ENCODE measurements at regions not wholly inside any gene's neighbourhood (a gene's known extent, or its start where the extent isn't known, plus 50 kb on each side); places are given as distances from the start of the nearest gene placed in this dataset.

DNA sequence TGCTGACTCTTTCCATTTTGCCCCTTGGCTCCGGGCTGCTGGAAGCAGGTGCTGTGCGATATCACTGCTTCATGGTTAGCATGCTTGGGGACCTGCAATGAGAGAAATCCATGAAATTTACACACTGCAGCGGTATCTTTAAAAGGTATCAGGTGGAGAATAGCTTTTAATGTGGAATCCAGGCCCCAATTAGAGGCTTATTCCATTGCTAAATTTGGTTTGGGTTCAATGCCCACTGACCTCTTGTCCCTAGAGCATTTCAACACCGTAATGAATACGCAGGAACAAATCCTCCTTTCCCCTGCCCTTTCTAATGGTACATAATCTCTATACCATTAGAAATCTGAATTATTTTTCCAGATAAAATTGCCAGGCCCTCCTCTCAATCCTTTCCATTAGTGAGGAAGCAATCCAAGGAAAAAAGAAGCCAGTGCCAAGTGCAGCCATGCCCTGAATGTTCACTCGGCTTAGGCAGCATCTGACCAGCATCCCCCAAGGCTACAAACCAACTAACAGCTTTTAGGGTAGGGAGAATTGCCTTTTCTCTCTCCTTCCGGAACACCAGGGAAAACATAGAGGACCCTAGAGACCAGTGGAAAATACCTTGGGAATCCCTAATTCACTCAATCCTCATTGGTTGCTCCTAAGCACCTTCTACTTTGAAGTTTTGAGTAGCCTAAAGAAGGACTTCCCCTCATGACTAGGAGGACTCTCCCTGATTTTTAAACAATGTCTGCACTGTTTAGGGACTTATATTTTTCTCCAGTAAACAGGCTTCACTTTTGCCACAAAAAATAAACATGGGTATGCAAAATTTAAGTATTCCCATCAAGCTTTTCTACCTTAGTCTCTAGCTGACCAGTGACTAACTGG, 143.1 kb downstream of the QRSL1 start:
- Mint-ChIP-seq H3K4me1 (ENCODE audit: low read depth) (no peaks in the 10 kb centered on the region), H3K4me3 (no peak overlapping the region), H3K27me3 (ENCODE audit: low read depth) (peaks cover 4% of the 10 kb centered on the region), H3K9me3 (peaks cover 7% of the 10 kb centered on the region), H3K36me3 (ENCODE audit: low read depth) (no peaks in the 10 kb centered on the region), H3K27ac (no peak overlapping the region)
- DNase-seq (ENCODE audit: low spot score) = no peak

DNA sequence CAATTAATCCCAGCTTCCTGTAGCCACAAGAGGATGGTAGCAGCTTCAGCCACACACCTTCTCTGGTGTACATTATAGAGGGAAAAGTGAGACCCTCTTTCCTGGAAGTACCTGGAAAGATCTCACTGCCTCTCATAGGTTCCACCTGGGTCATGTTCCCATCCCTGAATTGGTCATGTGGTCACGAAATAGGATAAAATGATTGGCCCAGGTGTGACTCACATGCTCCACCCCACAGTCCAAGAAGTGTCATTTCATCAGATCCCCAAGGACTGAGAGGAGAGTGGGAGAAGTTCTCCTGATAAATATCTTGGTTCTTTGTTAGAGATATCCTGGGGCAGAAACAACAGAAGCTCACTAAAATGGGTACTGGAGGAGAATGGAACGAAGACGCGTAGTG, 142.4 kb downstream of the QRSL1 start:
- Mint-ChIP-seq H3K27me3 (ENCODE audit: low read depth) (peaks cover 4% of the 10 kb centered on the region), H3K4me3 (no peak overlapping the region), H3K4me1 (ENCODE audit: low read depth) (no peaks in the 10 kb centered on the region), H3K9me3 (peaks cover 7% of the 10 kb centered on the region), H3K27ac (no peak overlapping the region), H3K36me3 (ENCODE audit: low read depth) (no peaks in the 10 kb centered on the region)
- no peak for DNase-seq (ENCODE audit: low spot score)

DNA sequence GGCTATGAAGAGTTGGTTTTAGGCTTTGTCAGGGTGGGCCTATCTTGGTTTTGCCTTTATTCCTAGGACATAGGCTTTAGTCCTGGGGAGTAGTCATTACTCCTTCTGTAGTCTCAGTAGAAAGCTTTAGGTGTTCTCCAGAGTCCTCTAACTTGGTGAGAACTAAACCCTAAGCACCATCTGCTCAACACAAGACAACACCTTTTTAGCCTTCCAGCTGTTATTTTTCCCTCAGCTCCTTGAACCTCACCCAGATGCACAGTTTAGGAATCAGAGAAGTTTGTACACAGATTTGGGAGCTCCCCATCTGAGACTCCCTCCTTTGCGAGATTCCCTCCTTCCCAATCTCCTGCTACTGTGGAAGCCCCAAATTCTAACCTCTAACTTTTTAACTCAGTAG, 141.3 kb downstream of the QRSL1 start:
- no peak overlapping the region for H3K4me3 Mint-ChIP-seq
- H3K4me1 Mint-ChIP-seq (ENCODE audit: low read depth) = no peaks in the 10 kb centered on the region
- no peaks in the 10 kb centered on the region for H3K36me3 Mint-ChIP-seq (ENCODE audit: low read depth)
- DNase-seq (ENCODE audit: low spot score) = no peak
- H3K27ac Mint-ChIP-seq = no peak overlapping the region
- peaks cover 7% of the 10 kb centered on the region for H3K9me3 Mint-ChIP-seq
- H3K27me3 Mint-ChIP-seq (ENCODE audit: low read depth) = peaks cover 4% of the 10 kb centered on the region

DNA sequence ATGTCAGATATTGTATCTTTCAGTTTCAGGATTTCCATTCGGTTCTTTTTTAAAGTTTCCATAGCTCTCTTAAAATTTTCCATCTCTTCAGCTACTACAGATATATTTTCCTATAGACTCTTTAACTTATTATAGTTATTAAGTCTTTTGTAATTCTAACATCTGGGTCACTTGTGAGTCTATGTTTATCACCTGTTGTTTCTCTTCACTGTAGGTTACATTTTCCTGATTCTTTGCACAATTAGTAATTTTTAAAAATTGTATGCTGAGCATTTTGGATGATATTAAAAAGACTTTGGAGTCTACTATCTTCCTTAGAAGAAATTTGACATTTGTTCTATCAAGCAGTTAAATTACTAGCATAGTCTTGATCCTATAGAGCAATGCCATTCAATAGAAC, 140.7 kb downstream of the QRSL1 start:
- no peak for DNase-seq (ENCODE audit: low spot score)
- no peak overlapping the region for H3K27ac Mint-ChIP-seq
- no peaks in the 10 kb centered on the region for H3K4me1 Mint-ChIP-seq (ENCODE audit: low read depth)
- no peaks in the 10 kb centered on the region for H3K36me3 Mint-ChIP-seq (ENCODE audit: low read depth)
- peaks cover 4% of the 10 kb centered on the region for H3K27me3 Mint-ChIP-seq (ENCODE audit: low read depth)
- peaks cover 7% of the 10 kb centered on the region for H3K9me3 Mint-ChIP-seq
- H3K4me3 Mint-ChIP-seq = no peak overlapping the region

DNA sequence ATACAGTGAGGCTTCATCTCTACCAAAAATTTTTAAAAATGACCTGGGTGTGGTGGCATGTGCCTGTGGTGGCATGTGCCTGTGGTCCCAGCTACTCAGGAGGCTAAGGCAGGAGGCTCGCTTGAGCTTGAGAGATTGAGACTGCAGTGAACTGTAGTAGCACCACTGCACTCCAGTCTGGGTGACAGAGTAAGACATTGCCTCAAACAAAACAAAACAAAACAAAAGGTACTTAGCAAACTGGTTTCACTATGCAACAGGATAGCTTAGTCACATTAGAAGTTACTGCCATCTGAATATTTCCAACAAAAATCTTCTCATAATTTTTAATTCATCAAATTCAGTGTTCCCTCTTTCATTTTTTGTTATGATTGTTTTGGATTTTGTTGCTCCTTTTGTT, 137.9 kb downstream of the QRSL1 start:
- Mint-ChIP-seq H3K4me1 (ENCODE audit: low read depth) (no peaks in the 10 kb centered on the region), H3K36me3 (ENCODE audit: low read depth) (no peaks in the 10 kb centered on the region), H3K27me3 (ENCODE audit: low read depth) (peaks cover 4% of the 10 kb centered on the region), H3K9me3 (peaks cover 7% of the 10 kb centered on the region), H3K27ac (no peak overlapping the region), H3K4me3 (no peak overlapping the region)
- DNase-seq (ENCODE audit: low spot score) = no peak

DNA sequence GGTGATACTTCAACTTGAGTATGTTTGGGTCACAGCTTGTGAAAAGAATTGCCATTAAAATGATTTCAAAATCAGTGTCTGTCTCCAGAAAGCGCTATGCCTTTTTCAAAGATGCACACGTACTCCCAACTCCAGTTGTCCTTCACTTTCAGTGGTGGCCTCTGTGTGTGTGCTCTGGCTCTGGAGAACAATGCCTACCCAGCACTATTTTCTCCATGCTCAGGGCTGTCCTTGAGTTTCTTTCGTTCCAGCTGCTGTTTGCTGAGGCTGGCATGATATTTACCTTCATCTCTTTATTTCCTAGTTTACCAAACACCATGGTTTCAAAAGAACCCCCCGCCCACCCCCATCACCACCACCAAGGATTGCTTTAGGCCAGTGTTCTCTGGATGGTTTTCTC, 136.8 kb downstream of the QRSL1 start:
- Mint-ChIP-seq H3K36me3 (ENCODE audit: low read depth) (no peaks in the 10 kb centered on the region), H3K27me3 (ENCODE audit: low read depth) (peaks cover 4% of the 10 kb centered on the region), H3K27ac (no peak overlapping the region), H3K4me1 (ENCODE audit: low read depth) (no peaks in the 10 kb centered on the region), H3K9me3 (peaks cover 7% of the 10 kb centered on the region), H3K4me3 (no peak overlapping the region)
- no peak for DNase-seq (ENCODE audit: low spot score)

DNA sequence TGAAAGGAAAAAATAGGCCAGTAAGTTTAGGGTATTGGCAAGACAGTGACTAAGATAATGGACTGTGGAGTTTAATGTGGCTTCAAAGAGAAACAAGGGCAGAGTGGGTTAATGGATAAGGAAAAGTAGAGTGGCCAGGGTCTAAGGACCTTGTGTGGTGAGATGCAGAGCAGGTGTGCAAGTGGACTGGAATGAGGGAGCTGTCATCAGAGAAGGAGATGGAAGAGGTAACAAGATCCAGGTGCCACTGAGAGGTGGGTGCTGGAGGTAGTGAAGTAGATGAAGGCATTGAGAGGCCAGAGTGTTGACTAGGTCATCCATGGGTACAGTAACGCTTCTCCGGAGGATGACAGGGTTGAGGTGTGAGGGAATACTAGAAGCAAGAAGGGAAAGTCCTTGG, 136.1 kb downstream of the QRSL1 start:
- no peaks in the 10 kb centered on the region for H3K36me3 Mint-ChIP-seq (ENCODE audit: low read depth)

DNA sequence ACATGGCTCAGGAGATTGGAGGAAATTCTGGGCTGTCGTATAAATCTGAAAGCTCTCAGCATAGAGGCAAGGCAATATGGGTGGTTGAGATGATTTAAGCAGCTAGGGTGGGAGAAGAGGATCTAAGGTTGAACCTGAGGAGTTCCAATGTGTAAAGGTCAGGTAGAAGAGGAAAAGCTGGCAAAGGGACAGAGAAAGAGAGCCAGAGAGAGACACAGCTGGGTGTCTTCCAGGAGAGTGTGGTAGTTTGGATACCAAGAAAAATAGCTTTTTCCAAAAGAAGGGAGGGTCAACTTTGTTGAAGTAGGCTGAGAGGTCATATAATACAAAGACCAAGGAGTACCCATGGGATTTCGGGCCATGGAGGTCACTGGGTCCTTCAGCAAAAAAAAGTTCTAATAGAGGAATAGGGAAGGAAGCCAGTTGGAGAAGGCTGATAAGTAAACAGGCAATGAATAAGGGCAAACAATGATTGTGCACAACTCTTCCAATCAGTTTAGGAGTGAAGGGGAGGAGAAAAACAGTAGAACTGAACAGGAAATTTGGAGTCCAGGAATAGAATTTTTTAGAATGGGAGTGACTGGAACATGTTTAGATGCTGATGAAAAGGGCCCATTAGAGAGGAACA, 135.1 kb downstream of the QRSL1 start:
- Mint-ChIP-seq H3K27ac (no peak overlapping the region), H3K4me1 (ENCODE audit: low read depth) (no peaks in the 10 kb centered on the region), H3K36me3 (ENCODE audit: low read depth) (no peaks in the 10 kb centered on the region), H3K9me3 (peaks cover 11% of the 10 kb centered on the region), H3K27me3 (ENCODE audit: low read depth) (no peaks in the 10 kb centered on the region), H3K4me3 (no peak overlapping the region)
- DNase-seq (ENCODE audit: low spot score) = no peak

More for the DNA sequence above, 136.1 kb downstream of the QRSL1 start:
- Mint-ChIP-seq H3K4me1 (ENCODE audit: low read depth) (no peaks in the 10 kb centered on the region), H3K9me3 (peaks cover 8% of the 10 kb centered on the region), H3K27me3 (ENCODE audit: low read depth) (no peaks in the 10 kb centered on the region), H3K4me3 (no peak overlapping the region), H3K27ac (no peak overlapping the region)
- no peak for DNase-seq (ENCODE audit: low spot score)

DNA sequence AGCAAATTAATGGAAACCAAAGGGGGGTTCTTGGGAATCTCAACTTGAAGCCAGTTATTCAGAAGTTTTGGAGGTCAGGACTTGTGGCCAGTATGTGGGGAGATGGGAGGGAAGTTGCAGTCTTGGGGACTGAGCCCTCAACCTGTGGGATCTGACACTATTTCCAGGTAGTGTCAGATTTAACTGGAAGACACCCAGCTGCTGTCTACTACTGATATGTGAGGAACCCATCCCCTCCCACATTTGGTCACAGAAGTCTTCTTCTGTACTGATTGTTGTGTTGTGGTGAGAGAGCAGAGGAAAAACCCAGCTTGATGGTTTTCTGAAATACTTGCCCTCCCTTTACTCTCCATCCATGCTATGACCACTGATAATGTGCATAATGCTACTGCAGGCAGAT, 134.0 kb downstream of the QRSL1 start:
- Mint-ChIP-seq H3K4me3 (no peak overlapping the region), H3K9me3 (peaks cover 11% of the 10 kb centered on the region), H3K36me3 (ENCODE audit: low read depth) (no peaks in the 10 kb centered on the region), H3K27me3 (ENCODE audit: low read depth) (no peaks in the 10 kb centered on the region), H3K4me1 (ENCODE audit: low read depth) (no peaks in the 10 kb centered on the region), H3K27ac (no peak overlapping the region)
- no peak for DNase-seq (ENCODE audit: low spot score)

DNA sequence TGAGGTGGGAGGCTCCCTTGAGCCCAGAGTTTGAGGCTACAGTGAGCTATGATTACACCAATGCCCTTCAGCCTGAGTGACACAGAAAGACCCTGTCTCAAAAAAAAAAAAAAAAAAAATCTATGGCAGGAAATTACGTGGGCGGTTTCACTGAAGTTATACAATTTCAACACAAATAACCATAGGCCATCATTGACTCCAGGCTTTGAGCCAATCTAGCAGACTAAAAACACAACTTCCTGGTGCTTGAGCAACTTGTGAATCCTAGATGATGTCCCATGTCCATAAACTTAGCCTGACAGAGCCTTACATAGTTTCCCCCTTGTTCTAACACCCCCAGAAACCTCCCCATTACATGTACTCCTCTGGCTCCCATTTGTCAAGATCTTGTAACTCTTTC, 131.8 kb downstream of the QRSL1 start:
- Mint-ChIP-seq H3K27me3 (ENCODE audit: low read depth) (no peaks in the 10 kb centered on the region), H3K36me3 (ENCODE audit: low read depth) (no peaks in the 10 kb centered on the region), H3K27ac (no peak overlapping the region), H3K9me3 (peaks cover 11% of the 10 kb centered on the region), H3K4me3 (no peak overlapping the region), H3K4me1 (ENCODE audit: low read depth) (no peaks in the 10 kb centered on the region)
- no peak for DNase-seq (ENCODE audit: low spot score)

DNA sequence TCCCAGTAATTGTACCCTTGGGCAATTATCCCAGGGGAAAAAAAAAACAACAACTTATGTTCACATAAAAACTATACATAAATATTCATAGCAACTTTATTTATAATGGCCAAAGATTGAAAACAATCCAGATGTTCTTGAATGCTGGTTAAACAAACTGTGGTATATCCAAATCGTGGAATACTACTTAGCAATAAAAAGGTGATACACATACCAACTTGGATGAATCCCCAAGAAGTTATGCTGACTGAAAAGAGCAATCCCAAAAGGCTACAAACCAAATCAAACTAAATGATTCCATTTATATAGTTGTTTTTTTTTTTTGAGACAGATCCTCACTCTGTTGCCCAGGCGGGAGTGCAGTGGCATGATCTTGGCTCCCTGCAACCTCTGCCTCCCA, 129.7 kb downstream of the QRSL1 start:
- Mint-ChIP-seq H3K27ac (no peak overlapping the region), H3K4me1 (ENCODE audit: low read depth) (no peaks in the 10 kb centered on the region), H3K9me3 (peaks cover 11% of the 10 kb centered on the region), H3K27me3 (ENCODE audit: low read depth) (no peaks in the 10 kb centered on the region), H3K4me3 (no peak overlapping the region), H3K36me3 (ENCODE audit: low read depth) (no peaks in the 10 kb centered on the region)
- DNase-seq (ENCODE audit: low spot score) = no peak

DNA sequence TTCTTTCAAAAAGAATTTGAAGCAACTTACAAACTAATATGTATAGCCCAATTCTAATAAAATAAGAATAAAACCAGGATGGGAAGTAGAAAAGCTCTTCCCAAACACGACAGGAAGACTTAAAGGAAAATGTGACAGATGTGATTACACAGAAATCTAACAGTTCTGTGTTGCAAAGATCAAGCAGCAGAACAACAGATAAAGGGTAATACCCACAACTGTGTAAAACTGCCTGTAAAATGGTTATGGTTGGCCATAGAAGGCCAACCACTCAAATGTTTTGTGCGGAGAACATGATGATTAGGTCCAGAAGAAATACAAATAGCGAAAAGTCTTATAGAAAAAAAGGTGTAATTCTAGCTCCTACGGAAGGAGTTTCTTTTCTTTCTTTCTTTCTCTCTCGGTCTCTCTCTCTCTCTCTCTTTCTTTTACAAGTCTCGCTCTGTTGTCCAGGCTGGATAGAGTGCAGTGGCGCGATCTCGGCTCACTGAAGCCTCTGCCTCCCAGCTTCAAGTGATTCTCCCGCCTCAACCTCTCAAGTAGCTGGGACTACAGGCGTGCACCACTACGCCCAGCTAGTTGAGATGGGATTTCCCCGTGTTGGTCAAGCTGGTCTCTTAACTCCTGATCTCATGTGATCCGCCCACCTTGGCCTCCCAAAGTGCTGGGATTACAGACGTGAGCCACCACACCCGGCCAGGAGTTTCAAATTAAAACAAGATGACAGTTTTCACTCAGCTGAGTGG, 128.5 kb downstream of the QRSL1 start:
- no peak for DNase-seq (ENCODE audit: low spot score)
- no peak overlapping the region for H3K4me3 Mint-ChIP-seq
- no peak overlapping the region for H3K27ac Mint-ChIP-seq
- H3K36me3 Mint-ChIP-seq (ENCODE audit: low read depth) = no peaks in the 10 kb centered on the region
- H3K27me3 Mint-ChIP-seq (ENCODE audit: low read depth) = no peaks in the 10 kb centered on the region
- peaks cover 11% of the 10 kb centered on the region for H3K9me3 Mint-ChIP-seq
- H3K4me1 Mint-ChIP-seq (ENCODE audit: low read depth) = no peaks in the 10 kb centered on the region

DNA sequence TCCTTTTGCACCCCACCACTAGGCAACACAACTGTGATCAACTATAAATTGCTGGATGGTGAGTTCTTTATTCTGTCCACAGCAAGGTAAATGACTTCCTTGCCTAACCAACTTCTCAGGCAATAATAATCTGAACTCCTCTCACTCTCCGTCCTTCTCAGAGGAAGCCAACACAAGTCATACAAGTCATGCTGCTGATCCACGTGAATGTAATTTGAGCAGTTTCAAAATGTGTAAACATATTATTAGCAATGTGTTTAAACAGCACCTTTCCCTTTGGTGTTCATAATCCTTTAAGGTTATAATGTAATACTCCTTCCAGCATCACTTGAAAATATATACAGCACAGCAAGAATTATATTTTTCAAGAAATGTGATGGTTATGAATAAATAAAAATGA, 127.9 kb downstream of the QRSL1 start:
- no peak overlapping the region for H3K4me3 Mint-ChIP-seq
- H3K27me3 Mint-ChIP-seq (ENCODE audit: low read depth) = no peaks in the 10 kb centered on the region
- peaks cover 11% of the 10 kb centered on the region for H3K9me3 Mint-ChIP-seq
- H3K4me1 Mint-ChIP-seq (ENCODE audit: low read depth) = no peaks in the 10 kb centered on the region
- no peaks in the 10 kb centered on the region for H3K36me3 Mint-ChIP-seq (ENCODE audit: low read depth)
- DNase-seq (ENCODE audit: low spot score) = no peak
- H3K27ac Mint-ChIP-seq = no peak overlapping the region

DNA sequence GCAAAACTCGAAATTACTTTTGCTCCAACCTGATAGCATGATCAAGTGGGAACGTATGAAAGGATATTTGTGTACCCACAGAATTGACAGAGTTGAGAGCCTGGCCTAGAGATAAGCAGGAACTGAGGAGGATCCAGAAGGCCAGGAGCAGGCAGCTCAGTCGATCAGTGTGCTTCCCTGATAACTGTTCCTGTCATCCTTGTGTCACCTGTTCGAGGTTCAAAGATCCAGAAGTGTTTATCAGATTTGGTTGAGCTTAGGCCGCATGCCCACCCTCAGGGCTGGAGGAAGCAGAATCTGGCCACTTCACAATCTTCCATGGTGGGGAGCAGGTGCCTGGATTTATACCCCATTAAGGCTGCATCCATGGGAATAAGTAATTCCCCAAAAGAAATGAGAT, 124.8 kb downstream of the QRSL1 start:
- Mint-ChIP-seq H3K4me1 (ENCODE audit: low read depth) (no peaks in the 10 kb centered on the region), H3K27ac (no peak overlapping the region), H3K36me3 (ENCODE audit: low read depth) (no peaks in the 10 kb centered on the region), H3K9me3 (no peaks in the 10 kb centered on the region), H3K4me3 (no peak overlapping the region), H3K27me3 (ENCODE audit: low read depth) (peaks cover 2% of the 10 kb centered on the region)
- no peak for DNase-seq (ENCODE audit: low spot score)
